OCI-LY3 (cell line): ENCODE measurements at regions not wholly inside any gene's neighbourhood (a gene's known extent, or its start where the extent isn't known, plus 50 kb on each side); places are given as distances from the start of the nearest gene placed in this dataset.
"Not testable (repeated sequence)": the region's sequence is repeated elsewhere in the genome, so short reads cannot be mapped to it uniquely, and the experiment has no call there.

Experiments
- H2AFZ ChIP-seq: fragments of 200-600, 300-600 bp; shearing (Covaris generic); 2 replicates; pipeline ENCODE4 v1.6.0; 2014; ENCODE audit warnings: antibody characterized with exemption, low read depth, low read length
- H3K27ac ChIP-seq: fragments of 200-600, 300-600 bp; sonication (generic); 2 replicates; pipeline ENCODE4 v1.5.1; 2014; ENCODE audit warnings: mild to moderate bottlenecking, low read length, moderate library complexity, mixed read lengths
- H3K27me3 ChIP-seq: fragments of 200-600, 300-600 bp; sonication (generic); 2 replicates; pipeline ENCODE4 v1.6.1; 2014; ENCODE audit warnings: low read depth, low read length, mixed read lengths
- H3K36me3 ChIP-seq: fragments of 200-600, 300-600 bp; sonication (generic); replicated peaks from 2 replicates; pipeline ENCODE3; 2014; ENCODE audit warnings: low read depth, low read length, mixed read lengths
- H3K4me1 ChIP-seq: fragments of 300-600, 200-600 bp; sonication (generic); 2 replicates; pipeline ENCODE4 v1.6.1; 2014; ENCODE audit warnings: low read length, mixed read lengths
- H3K4me2 ChIP-seq: fragments of 200-600, 300-600 bp; sonication (generic); 2 replicates; pipeline ENCODE4 v1.6.1; 2014; ENCODE audit warnings: low read length, mixed read lengths
- H3K4me3 ChIP-seq: fragments of 300-600, 200-600 bp; sonication (generic); 2 replicates; pipeline ENCODE4 v1.5.1; 2014; ENCODE audit warnings: antibody characterized with exemption, mild to moderate bottlenecking, low read length, moderate library complexity
- H3K79me2 ChIP-seq: fragments of 300-600, 200-600 bp; shearing (Covaris generic); 2 replicates; pipeline ENCODE4 v1.6.1; 2014; ENCODE audit warnings: mild to moderate bottlenecking, low read length, mixed read lengths
- H3K9ac ChIP-seq: fragments of 300-600, 200-600 bp; shearing (Covaris generic); 2 replicates; pipeline ENCODE4 v1.6.0; 2014; ENCODE audit warnings: mild to moderate bottlenecking, low read length, moderate library complexity
- H3K9me3 ChIP-seq: fragments of 200-600, 300-600 bp; shearing (Covaris generic); 2 replicates; pipeline ENCODE4 v1.6.1; 2014; ENCODE audit warnings: low read length, mixed read lengths; ENCODE audit not compliant: insufficient read depth
- H4K20me1 ChIP-seq: fragments of 200-600, 300-600 bp; sonication (generic); 2 replicates; pipeline ENCODE4 v1.6.1; 2016; ENCODE audit warnings: low read length, mixed read lengths; ENCODE audit not compliant: insufficient read depth

DNA sequence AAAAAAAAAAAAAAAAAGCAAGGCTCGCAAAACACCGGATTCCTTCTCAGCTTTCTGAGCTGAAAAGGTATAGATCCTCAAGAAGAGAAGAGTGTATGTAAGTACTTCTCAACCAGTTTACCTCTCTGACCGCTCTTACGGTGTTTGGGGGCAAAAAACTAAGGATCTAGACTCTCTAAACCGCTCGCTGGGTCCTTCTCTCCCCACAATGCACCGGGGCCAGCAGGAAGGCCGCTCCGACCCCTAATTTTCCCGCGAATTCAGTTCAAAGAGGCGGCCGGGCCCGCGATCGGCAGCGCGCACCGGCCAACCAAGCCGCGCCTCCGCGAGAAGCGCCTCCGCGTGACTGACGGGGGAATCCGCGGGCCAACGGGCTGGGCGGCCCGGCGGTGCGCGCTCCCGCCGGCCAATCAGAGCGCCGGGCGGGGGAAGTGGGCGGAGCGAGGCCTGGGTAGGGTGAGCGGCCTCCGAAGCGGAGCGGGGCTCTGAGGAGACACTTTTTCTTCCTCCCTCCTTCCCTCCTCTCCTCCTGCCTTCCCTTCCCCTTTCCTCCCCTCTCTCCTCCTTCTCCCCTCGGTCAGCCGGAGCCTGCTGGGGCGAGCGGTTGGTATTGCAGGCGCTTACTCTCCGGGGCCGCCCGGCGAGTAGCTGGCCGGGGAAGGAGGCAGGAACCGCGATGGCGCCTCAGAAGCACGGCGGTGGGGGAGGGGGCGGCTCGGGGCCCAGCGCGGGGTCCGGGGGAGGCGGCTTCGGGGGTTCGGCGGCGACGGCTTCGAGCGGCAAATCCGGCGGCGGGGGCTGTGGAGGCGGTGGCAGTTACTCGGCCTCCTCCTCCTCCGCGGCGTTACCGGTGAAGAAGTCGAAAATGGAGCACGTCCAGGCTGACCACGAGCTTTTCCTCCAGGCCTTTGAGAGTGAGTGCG, 93.0 kb downstream of the CRLF3 start:
- H3K36me3 ChIP-seq, H3K9me3 ChIP-seq, H3K27me3 ChIP-seq: not testable (repeated sequence)
- Histone ChIP-seq H2AFZ (peak overlapping the region; percentile 62; the same call in 1 of the 2 replicates), H4K20me1 (peaks cover 17% of the 10 kb centered on the region), H3K4me2 (peak overlapping the region; percentile 64), H3K79me2 (peaks cover 73% of the 10 kb centered on the region), H3K4me3 (peak overlapping the region; percentile 85), H3K27ac (peak overlapping the region; percentile 70), H3K9ac (peak overlapping the region; percentile 82), H3K4me1 (peaks cover 23% of the 10 kb centered on the region)

DNA sequence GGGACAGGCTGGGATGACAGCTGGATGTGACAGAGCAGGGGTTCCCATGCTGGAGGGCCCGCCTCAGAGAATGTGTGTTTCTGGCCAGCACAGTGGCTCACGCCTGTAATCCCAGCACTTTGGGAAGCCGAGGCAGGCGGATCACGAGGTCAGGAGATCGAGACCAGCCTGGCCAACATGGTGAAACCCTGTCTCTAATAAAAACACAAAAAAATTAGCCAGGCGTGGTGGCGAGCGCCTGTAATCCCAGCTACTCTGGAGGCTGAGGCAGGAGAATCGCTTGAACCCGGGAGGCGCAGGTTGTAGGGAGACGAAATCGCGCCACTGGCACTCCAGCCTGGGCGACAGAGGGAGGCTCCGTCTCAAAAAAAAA, 93.7 kb downstream of the CRLF3 start:
- H3K27me3 ChIP-seq, H3K36me3 ChIP-seq, H3K9me3 ChIP-seq: not testable (repeated sequence)
- 0 out of 2 replicates have a peak overlapping the region, but pooled peaks have one; percentile 52 for H2AFZ ChIP-seq
- H3K4me1 ChIP-seq = peaks cover 23% of the 10 kb centered on the region
- H4K20me1 ChIP-seq = peaks cover 17% of the 10 kb centered on the region
- H3K27ac ChIP-seq = peak overlapping the region; percentile 69
- H3K4me2 ChIP-seq = peak overlapping the region; percentile 64
- peaks cover 67% of the 10 kb centered on the region for H3K79me2 ChIP-seq
- H3K4me3 ChIP-seq = peak overlapping the region; percentile 73
- H3K9ac ChIP-seq = peak overlapping the region; percentile 82

DNA sequence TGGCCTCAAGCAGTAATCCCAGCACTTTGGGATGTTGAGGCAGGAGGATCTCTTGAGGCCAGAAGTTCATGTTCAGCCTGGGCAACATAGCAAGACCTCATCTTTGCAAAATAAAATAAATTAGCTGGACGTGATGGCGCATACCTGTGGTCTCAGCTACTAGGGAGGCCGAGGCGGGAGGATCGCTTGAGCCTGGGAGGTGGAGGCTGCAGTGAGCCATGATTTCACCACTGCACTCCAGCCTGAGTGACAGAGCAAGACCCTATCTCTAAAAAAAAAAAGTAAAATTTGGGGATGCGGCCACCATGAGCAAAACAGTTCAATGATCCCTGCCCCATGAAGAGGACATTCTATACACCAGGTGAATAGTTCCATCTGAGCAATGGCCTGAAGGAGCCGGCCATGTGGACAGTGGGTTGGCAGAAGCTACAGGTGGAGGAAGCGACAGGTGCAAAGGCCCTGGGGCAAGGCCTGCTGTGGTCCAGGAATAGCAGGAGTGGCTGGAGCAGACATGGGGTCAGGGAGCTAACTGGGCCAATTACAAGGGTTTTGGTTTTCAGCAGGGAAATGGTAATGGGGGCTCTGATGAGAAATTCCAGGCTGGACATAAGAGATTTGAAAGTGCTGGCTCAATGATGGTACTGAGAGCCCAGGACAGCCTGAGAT, 94.2 kb downstream of the CRLF3 start:
- H3K4me3 ChIP-seq = peak overlapping the region; percentile 73; the same call in 1 of the 2 replicates
- not testable (repeated sequence) for H3K27ac ChIP-seq

DNA sequence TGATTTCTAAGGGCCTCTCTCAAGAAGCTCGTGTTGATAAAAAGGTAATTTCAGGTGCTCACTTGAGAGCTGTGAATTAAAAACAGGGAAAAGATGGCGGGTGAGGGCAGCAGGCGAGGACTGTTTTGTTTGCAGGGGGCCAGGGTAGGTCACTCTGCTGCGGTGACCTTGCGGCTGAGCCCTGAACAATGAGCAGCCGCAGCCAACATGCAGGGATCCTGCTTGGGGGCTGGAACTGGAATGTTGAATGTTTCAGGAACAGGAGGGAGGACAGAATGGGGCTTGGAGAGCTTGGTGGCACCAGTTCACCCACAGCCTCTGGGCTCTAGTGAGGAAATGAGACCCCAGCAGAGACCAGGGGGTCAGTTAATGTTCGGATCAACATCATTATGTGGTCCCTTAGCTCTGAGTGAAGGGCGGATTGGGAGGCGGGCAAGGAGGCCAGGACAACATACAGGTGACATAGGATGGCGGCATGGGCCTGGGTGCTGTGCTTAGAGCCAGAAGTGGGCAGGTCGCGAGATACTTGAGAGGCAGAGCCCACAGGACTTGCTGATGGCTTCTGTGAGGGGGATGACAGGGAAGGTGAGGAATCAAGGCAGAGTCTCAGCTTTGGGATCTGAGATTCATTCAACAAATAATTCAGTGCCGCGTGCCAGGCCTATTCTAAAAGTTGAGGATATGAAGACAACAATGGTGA, 94.9 kb downstream of the CRLF3 start:
- H4K20me1 ChIP-seq = peaks cover 19% of the 10 kb centered on the region
- H3K36me3 ChIP-seq, H3K9me3 ChIP-seq, H3K9ac ChIP-seq, H3K27me3 ChIP-seq, H2AFZ ChIP-seq, H3K4me2 ChIP-seq, H3K4me3 ChIP-seq, H3K27ac ChIP-seq: not testable (repeated sequence)
- H3K4me1 ChIP-seq = peaks cover 23% of the 10 kb centered on the region
- peaks cover 55% of the 10 kb centered on the region for H3K79me2 ChIP-seq

More for the DNA sequence above, 94.2 kb downstream of the CRLF3 start:
- peaks cover 19% of the 10 kb centered on the region for H4K20me1 ChIP-seq
- not testable (repeated sequence) for H2AFZ ChIP-seq, H3K9me3 ChIP-seq, H3K36me3 ChIP-seq, H3K27me3 ChIP-seq
- H3K4me2 ChIP-seq = peak overlapping the region; percentile 64
- peaks cover 23% of the 10 kb centered on the region for H3K4me1 ChIP-seq
- peak overlapping the region; percentile 82; the same call in 1 of the 2 replicates for H3K9ac ChIP-seq
- peaks cover 62% of the 10 kb centered on the region for H3K79me2 ChIP-seq

DNA sequence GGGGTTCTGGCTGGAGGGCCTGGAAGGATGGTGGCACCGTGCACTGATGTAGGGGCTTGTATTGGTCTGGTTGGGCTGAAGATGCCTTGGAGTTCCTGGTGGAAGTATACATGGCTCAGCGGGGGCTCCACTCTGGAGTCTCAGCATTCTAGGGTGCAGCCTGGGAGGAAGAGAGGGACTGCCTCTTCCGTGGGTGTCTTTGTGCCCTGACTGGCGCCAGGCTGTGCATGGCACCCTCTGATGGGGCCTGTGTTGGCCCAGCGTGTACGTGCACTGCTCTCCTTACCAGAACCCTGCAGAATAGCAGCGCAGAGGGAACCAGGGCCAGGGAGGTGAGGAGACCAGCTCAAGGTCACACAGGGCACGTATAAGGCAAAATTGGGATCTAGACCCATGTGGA, 97.0 kb downstream of the CRLF3 start:
- not testable (repeated sequence) for H3K36me3 ChIP-seq, H3K4me2 ChIP-seq, H3K27ac ChIP-seq, H3K9ac ChIP-seq, H4K20me1 ChIP-seq, H3K27me3 ChIP-seq, H3K4me3 ChIP-seq, H2AFZ ChIP-seq, H3K9me3 ChIP-seq
- H3K4me1 ChIP-seq = peaks cover 18% of the 10 kb centered on the region
- H3K79me2 ChIP-seq = peaks cover 37% of the 10 kb centered on the region

DNA sequence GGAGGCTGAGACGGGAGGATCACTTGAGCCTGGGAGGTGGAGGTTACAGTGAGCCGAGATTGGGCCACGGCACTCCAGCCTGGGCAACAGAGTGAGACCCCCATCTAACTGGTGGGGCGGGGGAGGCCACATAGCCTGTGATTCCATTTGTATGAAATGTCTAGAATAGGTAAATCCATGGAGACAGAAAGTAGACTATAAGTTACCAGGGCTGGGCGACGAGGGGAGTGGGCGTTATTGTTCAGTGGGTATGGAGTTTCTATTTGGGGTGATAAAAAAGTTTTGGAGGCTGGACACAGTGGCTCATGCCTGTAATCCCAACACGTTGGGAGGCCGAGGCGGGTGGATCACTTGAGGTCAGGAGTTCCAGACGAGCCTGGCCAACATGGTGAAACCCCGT, 97.8 kb downstream of the CRLF3 start:
- H3K4me2 ChIP-seq, H3K4me3 ChIP-seq, H3K27me3 ChIP-seq, H3K27ac ChIP-seq, H3K36me3 ChIP-seq, H2AFZ ChIP-seq, H4K20me1 ChIP-seq, H3K9me3 ChIP-seq, H3K9ac ChIP-seq: not testable (repeated sequence)
- Histone ChIP-seq H3K79me2 (peaks cover 35% of the 10 kb centered on the region), H3K4me1 (peaks cover 18% of the 10 kb centered on the region)

DNA sequence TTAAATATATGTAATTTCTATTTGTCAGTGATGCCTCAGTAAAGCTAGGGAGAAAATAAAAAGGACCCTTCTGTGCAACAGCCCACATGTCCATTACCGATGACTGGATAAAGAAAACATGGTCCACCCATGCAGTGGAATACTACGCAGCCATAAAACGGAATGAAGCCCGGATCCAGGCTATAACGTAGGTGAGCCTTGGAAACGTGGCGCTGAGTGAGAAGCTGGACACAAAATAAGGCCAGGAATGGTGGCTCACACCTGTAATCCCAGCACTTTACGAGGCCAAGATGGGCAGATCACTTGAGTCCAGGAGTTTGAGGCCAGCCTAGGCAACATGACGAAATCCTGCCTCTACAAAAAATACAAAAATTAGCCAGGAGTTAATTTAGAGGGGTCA, 98.2 kb downstream of the CRLF3 start:
- H3K4me3 ChIP-seq, H3K27me3 ChIP-seq, H3K9me3 ChIP-seq, H3K4me2 ChIP-seq, H3K27ac ChIP-seq, H2AFZ ChIP-seq, H3K9ac ChIP-seq, H3K36me3 ChIP-seq, H4K20me1 ChIP-seq: not testable (repeated sequence)
- Histone ChIP-seq H3K79me2 (peaks cover 32% of the 10 kb centered on the region), H3K4me1 (peaks cover 18% of the 10 kb centered on the region)

DNA sequence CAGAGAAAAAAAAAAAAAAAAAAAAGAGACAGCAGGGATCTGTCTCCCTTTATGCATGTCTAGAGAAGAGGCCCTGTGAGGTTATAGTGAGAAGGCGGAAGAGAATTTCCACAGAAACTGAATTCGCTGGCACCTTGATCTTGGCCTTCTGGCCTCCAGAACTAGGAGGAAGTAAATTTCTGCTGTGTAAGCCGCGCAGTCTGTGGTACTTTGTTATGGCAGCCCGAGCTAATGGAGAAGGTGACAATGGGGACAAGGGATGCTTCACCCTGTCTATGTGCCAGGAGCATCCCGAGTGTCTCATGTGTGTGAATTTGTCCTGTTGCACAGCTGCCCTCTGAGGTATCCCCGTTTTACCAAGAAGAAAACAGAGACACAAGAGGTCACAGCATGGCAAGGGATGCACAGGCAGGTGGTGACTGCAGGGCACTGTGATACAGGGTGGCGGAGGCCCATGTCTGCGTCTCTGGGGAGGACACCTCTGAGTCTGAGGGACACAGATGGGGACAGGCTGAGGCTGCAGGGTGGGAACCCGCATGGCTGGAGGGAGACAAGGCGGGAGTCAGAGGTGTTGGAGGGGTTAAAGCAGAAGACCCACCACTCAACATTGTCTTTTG, 100.3 kb downstream of the CRLF3 start:
- H3K27me3 ChIP-seq, H3K4me2 ChIP-seq, H4K20me1 ChIP-seq, H3K27ac ChIP-seq, H3K9me3 ChIP-seq, H3K9ac ChIP-seq, H3K4me3 ChIP-seq, H2AFZ ChIP-seq, H3K4me1 ChIP-seq, H3K36me3 ChIP-seq: not testable (repeated sequence)
- H3K79me2 ChIP-seq = peaks cover 26% of the 10 kb centered on the region
